Fibroblast of lung (primary cell): ENCODE measurements at regions not wholly inside any gene's neighbourhood (a gene's known extent, or its start where the extent isn't known, plus 50 kb on each side); places are given as distances from the start of the nearest gene placed in this dataset.

ENCODE experiments used
- CTCF ChIP-seq, 2 donors: IDR thresholded peaks in 1 of 2; conservative IDR thresholded peaks in 1 of 2; 1 replicate in 1 of 2; 2 replicates in 1 of 2; pipeline ENCODE4 v1.5.1; 2011 to 2012; ENCODE audit warnings: low read length in 2 of 2, control low read depth in 1 of 2, inconsistent platforms in 1 of 2, low read depth in 1 of 2, mild to moderate bottlenecking in 1 of 2
- EZH2 ChIP-seq: IDR thresholded peaks from 2 replicates; pipeline ENCODE4 v1.5.1; 2012; ENCODE audit warnings: low read length, control low read depth, mild to moderate bottlenecking; ENCODE audit errors: missing control alignments

- TF ChIP-seq CTCF (conservative IDR thresholded peaks at IDR 0.05 in 1 of 2, IDR thresholded peaks at IDR 0.05 in 1 of 2; ENCODE audit: low read depth in 1 of 2, low read length in 2 of 2) (no peak), EZH2 (no peak)
Observed at GRCh38 chr18:45551142-45551815, 64.0 kb upstream of the SLC14A2 start.
